HG03520 (cell line): ENCODE measurements at regions not wholly inside any gene's neighbourhood (a gene's known extent, or its start where the extent isn't known, plus 50 kb on each side); places are given as distances from the start of the nearest gene placed in this dataset.

Source experiments
- ATAC-seq: cut with Tn5 transposase; IDR thresholded peaks from one replicate; pipeline ENCODE4 v1.9.1; 2021; ENCODE audit warnings: mild to moderate bottlenecking, moderate library complexity; ENCODE audit not compliant: unreplicated experiment

DNA sequence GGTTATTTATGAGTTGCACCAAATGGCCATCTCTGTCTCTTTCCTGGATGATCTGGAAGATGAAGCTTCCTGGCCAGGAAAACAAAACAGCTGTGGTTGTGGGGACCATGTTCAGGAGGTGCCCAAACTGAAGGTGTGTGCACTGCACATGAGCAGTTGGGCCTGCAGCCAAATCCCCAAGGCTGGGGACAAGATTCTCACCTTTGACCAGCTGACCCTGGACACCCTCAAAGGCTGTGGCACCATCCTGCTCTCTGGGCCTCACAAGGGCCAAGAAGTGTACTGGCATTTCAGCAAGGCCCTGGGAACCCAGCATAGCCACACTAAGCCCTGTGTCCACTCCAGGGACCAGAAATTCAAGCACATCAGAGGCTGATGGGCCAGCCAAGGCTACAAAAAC is 84.2 kb downstream of the KCNRG start:
- no peak for ATAC-seq

DNA sequence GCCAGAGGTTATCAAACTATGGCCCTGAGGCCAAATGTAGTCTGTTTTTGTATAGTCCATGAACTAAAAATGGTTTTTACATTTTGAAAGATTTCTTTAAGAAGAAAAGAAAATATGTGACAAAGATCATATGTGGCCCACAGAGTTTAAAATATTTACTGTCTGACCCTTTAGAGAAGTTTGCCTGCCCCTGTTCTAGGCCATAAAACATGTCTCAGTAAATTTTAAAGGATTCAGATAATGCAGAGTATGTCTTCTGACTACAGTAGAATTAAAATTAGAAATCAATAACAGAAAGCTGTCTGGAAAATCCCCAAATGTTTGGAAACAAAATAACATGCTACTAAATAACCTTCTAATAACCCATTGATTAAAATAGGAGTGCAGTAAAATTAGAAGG is 86.3 kb downstream of the KCNRG start:
- no peak for ATAC-seq

DNA sequence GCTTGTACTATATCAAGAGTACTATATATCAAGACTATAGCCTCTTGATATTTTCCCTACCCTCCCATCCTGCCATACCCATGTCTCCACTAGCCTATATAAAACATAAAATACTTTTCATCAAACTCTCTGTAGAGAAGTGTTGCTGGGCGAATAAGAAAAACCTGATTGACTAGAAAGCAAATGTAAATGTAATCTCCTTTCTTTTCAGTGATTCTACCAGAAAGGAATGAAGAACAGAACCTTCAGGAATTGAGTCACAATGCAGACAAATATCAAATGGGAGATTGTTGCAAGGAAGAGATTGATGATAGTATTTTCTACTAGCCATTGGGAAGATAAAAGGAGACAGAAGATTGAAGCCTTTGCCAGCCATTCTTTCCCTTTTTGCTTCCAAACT is 89.2 kb downstream of the KCNRG start:
- ATAC-seq: no peak

DNA sequence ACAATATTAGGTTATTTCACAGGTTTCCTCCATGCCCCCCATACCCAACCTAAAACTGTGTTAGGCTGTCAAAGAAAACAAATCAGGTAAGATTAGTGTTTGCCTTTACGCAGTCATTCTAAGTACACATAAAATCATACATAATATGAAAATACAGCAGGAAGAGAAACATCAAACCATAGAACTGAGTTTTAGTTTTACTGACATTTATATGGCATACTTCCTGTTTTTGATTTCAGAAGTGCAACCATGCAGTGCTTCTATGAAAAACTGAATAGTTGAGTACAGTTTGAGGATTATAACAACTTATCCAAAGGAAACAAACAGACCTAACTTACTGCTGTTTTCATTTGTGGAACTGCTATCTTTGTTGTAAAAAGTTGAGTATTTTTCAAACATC is 91.3 kb downstream of the KCNRG start:
- ATAC-seq: no peak

DNA sequence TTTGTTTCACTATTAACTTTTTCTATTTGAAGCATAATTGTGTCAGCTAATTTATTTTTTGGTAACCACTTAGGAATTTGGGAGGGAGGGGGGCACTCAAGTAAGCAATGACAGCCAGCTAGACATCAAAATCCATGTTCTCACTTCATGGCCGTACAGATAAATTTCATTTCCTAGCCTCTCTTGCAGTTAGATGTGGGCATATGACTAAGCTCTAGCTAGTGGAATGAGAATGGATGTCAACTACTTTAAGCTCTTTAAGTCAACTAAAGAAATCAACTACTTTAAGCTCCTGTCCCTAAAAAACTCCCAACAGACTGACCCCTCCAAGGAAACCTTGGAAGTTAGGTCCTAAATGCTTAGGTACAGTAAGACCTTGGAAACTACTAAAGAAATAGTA is 92.0 kb downstream of the KCNRG start:
- ATAC-seq: no peak

DNA sequence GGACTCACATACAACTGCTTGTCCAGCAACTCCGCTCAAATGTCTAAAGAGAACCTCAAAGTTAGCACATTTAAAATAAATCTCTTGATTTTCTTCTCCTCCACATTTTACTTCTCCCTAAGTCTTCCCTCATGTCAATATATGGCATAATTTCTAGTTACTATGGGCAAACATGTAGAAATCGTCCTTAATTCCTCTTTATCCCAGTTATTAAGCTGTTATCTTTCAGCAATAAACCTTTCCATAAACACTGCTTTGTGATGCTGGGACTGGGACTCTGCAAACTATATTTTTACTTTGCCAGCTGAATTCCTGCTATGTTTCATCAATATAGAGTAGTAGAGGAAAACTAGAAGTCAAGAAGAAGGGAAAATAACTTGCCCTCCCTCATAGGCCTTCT is 99.7 kb downstream of the KCNRG start:
- no peak for ATAC-seq

DNA sequence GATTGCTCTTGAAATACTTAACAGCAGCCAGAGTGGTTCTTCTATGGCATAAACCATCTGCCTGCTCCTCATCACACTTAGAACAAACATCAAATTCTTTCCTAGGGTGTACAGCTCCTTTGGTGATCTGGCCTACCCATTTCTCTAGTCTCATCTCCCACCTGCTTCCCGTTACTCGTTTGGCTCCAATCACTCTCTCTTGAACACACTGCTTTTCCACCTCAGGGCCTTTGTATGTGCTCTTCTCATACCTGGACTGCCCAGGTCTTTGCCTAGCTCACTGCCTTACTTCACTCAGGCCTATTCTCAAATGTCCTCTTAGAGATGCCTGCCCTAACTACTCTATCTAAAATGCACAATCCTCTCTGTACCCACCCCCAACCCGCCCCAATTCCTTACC is 100.5 kb downstream of the KCNRG start:
- no peak for ATAC-seq

DNA sequence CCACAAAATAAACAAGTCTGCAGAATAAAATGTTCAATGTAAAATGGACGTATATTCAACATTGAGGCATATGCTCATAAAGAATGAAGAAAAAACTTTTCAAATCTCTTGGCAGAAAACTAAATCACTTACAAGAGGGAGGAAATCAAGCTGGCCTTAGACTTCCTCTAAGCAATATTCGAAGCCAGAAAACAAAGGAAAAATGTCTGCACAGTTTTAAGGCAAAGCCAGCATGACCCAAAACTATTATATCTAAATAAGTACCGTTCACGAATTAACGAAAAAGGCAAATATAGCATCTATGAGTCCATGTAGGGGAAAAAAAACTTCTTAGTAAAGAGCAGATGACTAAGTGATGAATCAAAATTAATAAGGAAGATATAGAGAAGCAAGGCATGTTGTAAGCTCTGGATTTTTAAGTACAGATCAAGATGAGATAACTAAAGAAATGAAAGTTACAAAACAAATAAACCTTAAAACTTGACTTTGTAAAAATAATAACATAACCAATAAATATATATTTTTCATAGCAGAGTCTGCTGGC is 101.3 kb downstream of the KCNRG start:
- ATAC-seq: no peak

DNA sequence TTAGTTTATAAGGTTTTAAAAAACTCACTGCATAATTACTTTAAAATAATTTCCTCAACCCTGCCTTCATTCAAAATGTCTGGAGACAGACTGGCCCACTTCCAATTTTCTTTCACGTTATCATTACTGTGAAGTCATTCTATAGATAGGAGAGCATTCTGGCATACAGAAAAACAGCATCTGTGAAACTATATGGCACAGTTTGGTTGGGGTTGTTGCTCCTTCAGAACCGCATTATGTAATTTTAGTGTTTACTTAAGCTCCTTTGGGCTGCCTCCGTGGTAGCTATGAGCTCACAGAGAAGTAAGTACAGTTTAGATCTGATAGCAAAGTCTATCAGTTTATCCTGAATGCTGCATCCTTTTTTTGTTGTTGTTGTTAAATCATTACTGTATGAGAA is 104.3 kb downstream of the KCNRG start:
- no peak for ATAC-seq

DNA sequence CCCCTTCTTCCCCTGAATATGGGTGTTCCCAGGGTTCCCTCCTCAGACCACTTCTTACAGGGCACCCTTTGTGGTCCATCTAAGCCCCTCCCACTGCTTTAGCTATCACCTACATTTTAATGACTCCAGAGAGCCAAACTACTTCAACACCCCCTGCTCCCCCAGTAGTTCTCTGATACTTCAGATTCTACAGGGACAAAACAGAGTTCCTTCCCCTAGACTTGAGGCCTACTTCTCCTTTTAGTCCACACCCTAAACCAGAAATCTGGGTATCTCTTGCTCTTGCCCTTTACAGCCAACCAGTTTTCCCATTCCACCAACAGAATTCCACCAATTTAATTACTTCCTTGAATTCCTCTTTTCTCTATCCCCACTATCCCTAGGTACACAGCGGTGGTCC is 107.2 kb downstream of the KCNRG start:
- no peak for ATAC-seq

DNA sequence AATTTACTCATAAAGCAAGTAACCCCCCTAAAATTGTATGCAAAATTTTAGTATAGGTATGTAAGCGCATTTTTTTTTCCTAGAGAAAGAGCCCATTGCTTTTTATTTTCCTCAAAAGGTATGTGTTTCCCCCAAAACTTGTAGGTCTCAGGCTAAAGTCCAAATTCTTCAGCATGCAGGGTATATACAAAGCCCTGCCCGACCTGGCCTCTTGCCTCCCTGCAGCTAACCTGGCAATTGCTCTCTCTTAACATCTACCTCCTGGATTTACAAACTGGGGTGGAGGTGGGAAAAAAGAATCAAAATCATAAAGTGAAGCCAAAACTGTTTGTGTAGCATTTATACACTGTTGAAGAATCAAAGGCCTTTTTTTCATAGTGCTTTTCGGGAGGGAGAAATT is 107.8 kb downstream of the KCNRG start:
- ATAC-seq: no peak

DNA sequence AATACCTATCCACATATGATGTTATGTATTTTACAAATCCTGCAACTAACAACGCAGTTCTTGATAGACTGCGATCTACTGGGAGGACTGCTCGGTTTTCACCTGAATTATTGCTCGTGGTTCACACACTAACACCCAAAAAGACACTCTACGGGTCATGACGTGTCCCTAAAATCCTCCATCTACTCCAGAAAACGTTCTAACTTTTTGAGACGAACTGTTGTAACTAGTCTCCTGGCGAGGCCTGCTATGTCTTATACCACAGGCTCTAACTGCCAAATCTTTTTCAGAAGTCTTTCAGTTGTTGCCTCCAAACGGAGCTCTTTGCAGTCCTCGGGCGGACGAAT is 108.2 kb downstream of the KCNRG start:
- ATAC-seq: no peak

DNA sequence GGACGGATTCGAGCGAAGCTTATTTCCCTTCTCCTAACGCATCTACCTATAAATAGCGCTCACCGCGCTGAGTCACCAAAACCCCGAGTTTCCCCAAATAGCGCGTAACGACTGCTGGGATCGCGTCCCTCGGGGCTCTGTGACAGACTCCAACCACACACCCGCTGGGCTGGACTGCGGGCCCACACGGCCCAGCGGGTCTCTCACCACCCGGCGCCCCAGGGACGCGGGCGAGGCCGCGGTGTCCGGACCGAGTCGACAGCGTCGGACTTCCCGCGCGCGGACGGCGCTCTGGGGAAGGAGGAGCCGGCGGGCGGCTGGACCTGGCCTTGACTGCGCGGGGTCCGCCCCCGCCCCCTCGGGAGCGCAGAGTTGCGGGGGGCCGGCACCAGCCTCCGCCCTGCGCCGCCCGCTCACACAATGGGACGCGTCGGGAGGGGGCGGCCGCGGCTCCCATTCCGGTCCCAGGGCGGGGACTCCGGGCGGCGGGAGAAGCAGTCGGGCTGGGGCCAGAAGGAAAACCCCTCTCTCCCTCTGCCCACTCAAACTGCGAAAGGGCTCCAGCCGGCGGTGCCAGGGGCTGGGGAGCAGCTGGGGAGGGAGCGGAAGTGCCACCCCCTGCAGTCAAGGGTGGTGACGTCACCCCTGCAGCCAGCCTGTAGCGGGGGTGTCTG is 108.8 kb downstream of the KCNRG start:
- ATAC-seq: peak; percentile 42

DNA sequence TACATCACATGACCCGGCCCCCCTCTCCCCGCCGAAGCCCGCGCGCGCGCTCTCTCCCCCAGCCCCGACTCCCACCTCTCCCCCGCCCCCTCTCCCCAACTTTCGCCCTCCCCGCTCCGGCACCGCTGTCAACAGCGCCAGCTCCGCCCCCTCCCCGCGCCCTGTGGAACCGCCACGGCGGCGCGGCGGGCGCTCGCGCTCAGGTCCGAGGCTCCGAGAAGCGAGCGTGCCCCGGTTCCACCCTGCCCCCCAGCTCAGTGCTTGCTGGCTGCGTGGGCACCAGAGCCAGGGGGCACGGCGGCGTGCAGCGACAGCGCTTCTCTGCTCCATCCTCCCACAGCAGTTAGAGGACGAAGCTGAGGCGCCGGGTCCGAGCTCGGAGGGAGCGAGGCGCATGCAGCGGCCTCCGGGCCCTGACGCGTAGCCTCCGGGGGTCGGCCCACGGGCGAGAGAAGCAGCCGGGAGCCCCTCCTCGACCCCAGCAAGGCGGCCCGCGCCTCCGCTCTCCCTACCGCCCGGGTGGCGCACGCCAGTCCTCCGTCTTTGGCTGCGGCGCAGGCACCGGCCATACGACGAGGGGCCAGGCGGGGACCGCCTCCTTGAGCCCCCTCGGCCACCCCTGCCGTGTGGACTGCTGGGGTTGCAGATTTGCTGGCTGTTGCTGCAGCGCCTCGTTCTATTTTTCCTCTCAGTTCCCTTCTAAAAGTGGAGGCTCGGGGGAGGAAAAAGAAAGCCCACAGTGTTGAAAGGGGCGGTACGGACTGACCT is 109.5 kb downstream of the KCNRG start:
- peak; percentile 23 for ATAC-seq

DNA sequence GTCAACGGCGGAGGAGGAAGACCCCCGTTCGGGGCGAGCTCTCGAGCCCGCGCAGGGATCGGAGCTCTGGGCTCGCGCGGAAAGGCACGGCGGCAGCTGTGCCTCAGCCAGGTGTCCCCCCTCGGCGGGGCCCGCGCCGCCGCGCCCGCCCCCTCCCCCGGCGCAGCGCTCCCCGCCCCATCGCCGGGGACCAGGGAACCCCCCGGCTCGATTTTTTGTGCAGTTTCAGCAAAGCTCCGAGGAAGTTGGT is 110.0 kb downstream of the KCNRG start:
- ATAC-seq: no peak

DNA sequence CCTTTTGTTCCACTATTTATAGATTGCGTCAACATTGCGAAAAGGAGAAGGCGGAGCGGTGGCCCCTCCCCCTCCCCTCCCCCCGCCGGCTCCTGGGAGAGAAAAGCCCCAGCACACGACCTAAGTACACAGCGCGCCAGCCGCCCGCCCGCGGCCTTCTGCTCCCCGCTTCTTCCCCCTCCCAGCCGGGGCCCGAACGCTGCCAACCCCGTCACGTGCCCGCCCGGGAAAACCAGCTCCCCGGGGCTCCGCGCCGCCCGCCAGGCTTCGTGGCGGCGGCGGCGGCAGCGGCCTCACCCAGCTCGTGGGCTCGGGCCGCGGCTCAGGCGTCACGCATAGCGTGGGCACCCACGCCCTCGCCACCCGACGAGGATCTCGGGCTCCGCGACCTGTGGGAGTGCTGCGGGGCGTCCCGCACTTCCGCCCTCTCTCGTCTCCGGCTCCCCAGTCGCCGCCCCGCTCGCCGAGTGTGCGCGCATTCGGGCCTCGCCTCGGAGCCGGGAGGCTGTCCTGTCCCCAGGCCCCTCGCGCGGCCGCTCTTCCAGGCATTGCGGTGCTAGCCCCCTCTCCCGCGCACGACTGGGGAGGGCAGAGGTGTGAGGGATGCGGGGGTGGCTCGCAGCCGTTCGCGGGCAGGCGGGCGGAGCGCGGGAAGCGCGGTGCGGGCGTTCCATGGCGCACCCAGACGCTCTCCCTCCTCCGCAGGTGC is 110.5 kb downstream of the KCNRG start:
- no peak for ATAC-seq

DNA sequence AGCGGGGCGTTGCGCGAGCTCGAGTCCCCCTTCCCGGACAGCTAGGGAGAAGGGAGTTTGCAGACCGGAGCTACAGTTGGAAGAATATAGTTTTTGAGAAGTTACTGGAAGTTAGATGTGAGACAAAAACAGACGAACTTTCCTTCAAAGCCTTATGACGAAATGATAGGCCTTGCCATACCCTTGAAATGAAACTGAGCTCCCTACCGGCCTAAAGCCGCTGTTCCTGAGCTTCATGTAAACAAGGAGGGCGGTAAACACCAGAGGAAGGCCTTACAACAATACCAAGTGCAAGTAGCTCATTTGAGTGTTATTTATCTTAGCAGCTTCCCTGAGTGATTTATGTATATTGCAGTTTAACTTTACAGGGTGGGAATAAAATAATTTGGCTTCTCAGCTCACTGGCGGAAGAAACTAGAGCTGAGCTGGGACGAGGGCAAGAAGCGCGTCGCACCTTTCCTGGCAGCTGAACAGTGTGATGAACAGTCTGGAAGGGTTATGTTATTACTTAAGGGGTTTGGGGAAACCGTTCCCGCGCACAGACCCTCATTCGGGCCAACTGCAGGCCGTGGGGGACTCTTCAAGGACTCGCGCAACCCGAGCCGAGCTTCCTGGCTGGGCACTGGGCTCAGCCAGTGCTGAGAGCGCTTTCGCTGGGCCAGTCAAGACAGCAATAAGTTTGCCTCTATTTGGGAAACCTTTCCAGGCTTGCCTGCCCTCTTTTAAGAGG is 111.2 kb downstream of the KCNRG start:
- ATAC-seq: no peak

DNA sequence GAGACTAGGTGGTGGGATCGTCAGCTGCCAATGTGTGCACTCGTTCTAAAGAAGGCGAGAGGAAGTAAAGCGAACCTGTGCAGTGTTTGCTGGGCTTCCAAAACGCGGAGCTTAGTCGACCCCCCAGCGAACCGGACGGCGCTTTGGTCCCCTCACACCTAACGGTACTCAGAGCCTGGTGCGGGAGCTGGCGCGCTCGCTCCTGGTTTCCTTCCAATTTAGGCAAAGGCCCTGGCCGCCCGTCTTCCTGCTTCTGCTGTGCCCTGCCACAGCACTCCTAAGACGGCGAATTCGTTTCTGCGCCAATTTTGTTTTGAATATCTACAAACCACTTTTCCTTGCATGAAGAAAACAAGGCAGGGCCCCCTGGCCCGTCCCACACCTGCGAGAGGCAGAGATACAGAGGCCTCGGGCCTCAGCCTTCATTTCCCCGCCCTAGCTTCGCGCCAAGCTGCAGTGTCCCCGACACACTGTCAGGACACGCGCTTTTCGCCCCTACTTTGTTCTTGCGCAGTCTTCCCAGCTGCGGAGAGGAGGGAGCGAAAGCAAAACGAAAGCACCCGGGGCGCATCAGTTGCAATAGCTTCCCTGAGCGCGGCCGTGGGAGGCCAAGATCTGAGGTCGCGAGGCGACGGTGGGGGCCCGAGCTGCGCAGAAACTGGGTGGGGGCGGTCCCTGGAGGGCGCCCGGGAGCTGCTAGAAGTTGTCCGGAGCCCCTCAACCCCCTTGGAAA is 111.9 kb downstream of the KCNRG start:
- ATAC-seq: no peak

DNA sequence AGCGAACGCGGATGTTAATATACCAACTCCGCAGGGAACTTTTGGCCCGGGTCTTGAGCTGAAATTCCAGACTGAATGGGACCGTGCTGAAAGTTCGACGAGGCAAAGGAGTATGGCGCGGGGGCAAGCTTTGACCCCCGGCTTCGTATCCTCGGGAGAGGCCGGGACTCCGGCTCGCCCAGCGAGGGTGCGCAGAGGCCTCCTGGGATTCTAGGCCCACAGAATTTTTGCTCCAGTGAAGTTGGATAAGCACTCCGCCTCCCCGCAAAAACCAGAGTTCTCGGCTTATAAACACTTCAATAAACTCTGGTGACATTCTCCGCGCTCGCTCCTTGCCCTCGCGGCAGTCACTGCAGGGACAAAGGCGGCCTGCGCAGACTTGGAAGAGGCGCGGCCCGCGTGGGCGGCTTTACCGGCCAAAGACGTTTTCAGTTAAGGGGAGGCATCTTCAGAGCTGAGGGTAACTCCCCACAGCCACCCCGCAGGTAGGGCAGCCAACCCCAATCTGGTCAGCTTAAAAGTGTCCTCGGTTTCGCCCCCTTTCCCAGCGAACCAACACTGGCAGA is 112.6 kb downstream of the KCNRG start:
- no peak for ATAC-seq

DNA sequence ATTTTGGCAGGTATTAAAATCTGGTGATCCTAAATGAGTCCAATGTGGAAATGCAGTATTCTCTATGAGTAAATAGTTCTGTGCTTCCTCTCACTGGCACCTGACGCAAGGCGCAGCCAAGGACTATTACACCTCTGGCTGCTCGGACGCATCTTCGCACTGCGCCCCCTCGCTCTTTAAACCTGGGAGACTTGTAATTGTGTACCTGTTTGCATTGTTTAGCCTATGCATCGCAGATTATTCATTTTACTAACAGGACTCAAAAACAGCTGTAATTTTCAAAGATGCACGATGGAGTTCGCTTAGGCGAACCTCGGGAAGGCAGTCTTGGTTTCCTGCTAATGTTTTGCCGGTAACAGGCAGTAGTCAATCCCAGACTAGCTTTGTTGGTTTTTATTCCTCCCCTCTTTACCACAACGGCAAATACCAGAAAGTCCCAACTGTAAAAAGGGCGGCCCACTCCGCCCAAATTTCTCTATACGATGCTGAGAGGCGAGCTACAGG is 113.2 kb downstream of the KCNRG start:
- ATAC-seq: no peak
